ENCODE measurements at regions not wholly inside any gene's neighbourhood (a gene's known extent, or its start where the extent isn't known, plus 50 kb on each side); places are given as distances from the start of the nearest gene placed in this dataset.

GRCh38 chr15:66848116-66848515 is 146.1 kb downstream of the SMAD6 start:
- no peak for DNase-seq (ENCODE audit: low read depth)

- no peak for DNase-seq (ENCODE audit: low read depth)
Measured at GRCh38 chr15:66848686-66849392, 146.8 kb downstream of the SMAD6 start.

DNA sequence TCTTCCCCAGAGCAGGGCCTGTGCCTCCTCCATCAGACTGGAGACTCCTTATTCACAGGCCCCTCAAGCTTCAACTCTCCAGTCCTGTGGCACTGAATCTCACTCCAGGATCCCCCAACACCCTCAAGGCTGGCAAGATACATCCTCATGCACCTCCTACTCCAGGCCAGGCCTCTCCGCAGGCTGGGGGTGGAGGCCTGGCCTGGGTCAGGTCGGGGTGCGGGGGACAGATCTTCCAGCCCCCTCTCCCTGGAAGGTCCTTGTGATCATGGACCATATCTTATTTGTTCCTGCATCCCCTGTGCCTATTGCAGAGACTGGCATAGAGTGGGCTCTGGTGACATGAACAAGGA is 147.3 kb downstream of the SMAD6 start:
- no peak for DNase-seq (ENCODE audit: low read depth)

- no peak for DNase-seq (ENCODE audit: low read depth)
Measured at GRCh38 chr15:66849746-66850077, 147.7 kb downstream of the SMAD6 start.

DNA sequence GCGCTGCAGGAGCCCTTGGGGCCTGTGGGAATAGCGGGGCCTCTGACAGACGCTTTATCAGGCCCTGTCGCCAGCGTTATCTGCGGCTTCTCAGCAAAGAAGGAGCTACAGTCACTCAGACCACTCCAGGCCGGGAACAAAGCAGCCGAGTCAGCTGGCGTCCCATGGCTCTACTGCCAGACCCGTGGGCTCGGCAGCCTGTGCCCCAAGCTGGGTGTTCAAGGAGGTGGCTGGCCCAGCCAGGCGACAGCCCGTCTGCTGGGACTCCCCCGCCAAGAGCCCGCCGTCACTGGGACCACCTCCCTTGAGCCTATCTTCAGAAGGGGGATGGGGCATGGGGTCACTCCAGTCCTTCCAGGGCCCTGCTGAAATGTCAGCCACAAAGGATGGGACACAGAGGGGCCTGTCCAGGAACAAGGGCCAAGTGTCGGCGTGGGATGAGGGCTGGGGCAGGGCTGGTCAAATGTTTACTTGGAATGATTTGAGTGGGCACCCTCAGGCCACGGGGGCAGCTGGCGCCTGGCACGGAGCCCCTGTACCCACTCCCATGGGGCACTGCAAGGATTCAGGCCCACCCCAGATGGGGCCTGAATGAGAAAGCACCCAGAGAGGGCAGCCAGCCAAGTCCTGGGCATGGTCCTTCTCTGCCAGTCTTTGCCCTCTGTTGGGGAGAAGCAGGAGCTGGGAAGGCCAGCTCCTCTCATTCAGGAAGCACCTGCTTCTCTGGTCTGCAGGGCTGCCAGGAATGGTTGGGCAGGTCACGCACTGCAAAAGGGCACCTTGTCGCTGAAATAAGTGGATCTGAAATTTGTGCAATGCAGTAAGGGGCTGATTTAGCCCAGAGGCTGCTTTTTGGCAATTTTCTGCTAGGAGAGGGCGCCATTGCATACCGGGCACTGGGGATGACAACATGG is 148.3 kb downstream of the SMAD6 start:
- no peak for DNase-seq (ENCODE audit: low read depth)

GRCh38 chr15:66850996-66851310 is 148.9 kb downstream of the SMAD6 start:
- no peak for DNase-seq (ENCODE audit: low read depth)

GRCh38 chr15:66851311-66852063 is 149.5 kb downstream of the SMAD6 start:
- peak; percentile 64 for DNase-seq (ENCODE audit: low read depth)

DNA sequence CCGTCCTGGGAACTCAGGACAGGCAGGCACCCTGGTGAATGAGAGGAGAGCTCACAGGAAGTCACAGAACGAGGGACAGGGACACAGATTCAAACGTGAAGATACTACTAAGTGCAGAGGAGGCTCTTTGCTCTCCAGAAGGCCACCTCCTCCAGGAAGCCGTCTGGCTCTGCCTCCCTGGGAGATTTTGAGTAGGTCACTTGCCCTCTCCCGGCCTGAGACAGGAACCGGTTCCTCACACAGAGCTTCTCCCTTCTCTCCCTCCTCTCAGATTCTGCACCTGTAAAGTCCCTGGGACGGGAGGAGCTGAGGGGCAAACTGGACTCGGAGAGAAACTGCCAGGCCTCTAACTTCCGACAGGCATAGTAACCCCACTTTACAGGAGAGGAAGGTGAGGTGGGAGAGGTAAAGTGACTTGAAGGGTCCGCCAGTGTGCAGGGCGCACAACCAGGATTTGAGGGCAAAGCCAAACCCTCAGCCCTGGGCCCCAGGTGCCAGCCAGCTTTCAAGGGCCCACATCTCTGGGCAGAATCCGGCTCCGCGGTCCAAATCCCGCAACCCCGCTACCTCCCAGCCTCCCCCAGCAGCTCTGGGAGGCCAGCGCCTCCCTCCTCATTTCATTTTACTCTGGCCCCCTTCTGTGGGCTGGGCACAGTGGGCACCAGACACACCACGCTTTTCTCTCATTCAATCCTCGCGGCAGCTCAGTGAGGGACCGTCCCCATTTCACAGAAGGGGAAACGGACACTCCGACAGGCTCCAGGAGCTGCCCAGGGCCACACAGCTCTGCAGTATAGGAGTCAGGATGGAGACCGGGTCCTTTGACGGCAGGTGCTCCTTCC is 150.2 kb downstream of the SMAD6 start:
- DNase-seq (ENCODE audit: low read depth) = no peak

GRCh38 chr15:66854012-66854965 is 152.3 kb downstream of the SMAD6 start:
- DNase-seq (ENCODE audit: low read depth) = no peak

GRCh38 chr15:66855041-66855440 is 153.0 kb downstream of the SMAD6 start:
- DNase-seq (ENCODE audit: low read depth) = no peak

- no peak for DNase-seq (ENCODE audit: low read depth)
Measured at GRCh38 chr15:66857694-66858093, 155.7 kb downstream of the SMAD6 start.

GRCh38 chr15:66858423-66859207 is 156.6 kb downstream of the SMAD6 start:
- no peak for DNase-seq (ENCODE audit: low read depth)

DNA sequence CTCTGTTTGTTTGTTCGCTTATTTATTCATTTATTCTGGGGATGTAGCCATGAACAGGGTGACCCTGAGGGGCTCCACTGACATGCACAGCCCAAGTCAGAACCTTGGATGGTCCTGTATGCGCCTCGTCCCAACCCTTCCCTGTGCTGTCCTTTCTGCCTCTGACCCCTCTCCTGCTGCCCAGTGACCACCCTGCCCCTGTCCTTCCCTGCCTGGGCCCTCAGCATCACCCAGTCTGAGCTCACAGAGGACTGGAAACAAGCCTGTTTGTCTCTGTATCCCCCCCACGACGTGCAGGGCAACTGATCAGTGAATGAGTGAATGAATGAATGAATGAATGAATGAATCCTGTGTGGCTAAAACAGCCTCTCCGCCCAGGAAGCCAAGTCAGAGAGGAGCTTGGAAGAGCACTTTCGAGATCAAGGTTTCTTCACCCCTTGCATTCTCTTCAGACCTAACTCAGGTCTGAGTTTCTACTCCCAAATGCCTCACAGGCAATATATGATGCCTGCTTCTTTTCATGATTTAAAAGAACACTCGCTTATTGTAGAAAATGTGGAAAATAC is 157.7 kb downstream of the SMAD6 start:
- DNase-seq (ENCODE audit: low read depth) = no peak

- DNase-seq (ENCODE audit: low read depth) = no peak
Measured at GRCh38 chr15:66860844-66861243, 158.8 kb downstream of the SMAD6 start.

- peak; percentile 44 for DNase-seq (ENCODE audit: low read depth)
Measured at GRCh38 chr15:66862111-66862939, 160.3 kb downstream of the SMAD6 start.

DNA sequence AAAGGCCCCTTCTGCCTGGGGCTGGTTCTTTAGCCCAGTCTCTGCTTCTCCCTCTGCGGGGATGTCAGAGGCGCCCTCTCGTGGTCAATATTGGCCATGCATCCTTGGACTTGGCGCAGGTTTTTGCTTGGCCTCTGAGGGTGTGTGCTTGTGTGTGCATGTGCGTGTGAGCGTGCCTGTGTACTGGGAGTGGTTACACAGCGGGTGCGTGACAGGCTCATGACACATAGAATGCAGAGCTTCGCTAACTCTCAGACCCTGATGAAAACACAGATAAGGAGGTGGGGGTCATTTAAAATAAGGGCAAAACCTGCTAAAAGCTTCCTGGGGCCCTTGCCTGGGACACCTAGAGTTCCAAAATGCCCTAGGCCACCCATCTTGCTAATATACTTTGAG is 160.9 kb downstream of the SMAD6 start:
- DNase-seq (ENCODE audit: low read depth) = peak; percentile 86

DNA sequence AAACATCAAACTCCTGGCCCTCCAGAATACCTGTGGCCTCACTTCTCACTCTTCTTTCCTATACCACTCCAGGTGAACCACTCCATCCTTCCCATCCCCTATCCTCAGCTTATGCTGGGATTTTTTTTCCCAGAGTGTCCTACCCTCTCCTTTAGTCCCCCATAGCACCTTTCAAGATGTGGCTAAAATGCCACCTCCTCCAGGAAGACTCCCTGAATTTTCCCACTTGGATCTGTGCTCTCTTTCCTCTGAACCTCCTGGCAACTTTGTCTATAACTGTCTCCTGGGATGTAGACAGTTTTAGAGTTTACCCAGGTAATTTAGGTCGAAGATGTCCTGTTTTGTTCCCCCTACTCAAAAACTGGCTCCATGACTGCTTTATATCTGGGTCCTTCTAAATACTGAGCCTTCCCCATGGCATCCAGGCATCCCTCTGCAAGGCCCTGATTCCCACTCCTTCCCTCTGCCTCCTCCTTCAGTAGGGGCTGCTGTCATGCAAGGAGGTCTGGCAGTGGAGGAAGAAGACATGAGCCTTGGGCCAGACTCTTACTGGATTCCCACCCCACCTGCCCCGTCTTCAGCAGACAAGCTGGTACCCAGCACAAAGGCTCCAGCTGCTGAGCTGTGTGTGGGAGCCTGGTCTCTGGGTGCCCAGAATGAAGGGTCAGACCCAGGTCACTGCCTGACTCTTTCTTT is 161.5 kb downstream of the SMAD6 start:
- DNase-seq (ENCODE audit: low read depth) = no peak

Measured in HT1080 (cell line).